Nephron progenitor cell (in vitro differentiated cells): ENCODE measurements at regions not wholly inside any gene's neighbourhood (a gene's known extent, or its start where the extent isn't known, plus 50 kb on each side); places are given as distances from the start of the nearest gene placed in this dataset.

Experiments
- DNase-seq: peaks from one replicate; pipeline ENCODE4 v3.0.0; 2021
- H3K27ac Mint-ChIP-seq: 2 replicates; pipeline ENCODE4 v1.8.0; 2021; ENCODE audit warnings: mild to moderate bottlenecking, moderate library complexity, mixed read lengths
- H3K27me3 Mint-ChIP-seq: 2 replicates; pipeline ENCODE4 v1.8.0; 2021; ENCODE audit warnings: mild to moderate bottlenecking, low read depth, mixed read lengths; ENCODE audit not compliant: poor library complexity
- H3K36me3 Mint-ChIP-seq: 2 replicates; pipeline ENCODE4 v1.8.0; 2021; ENCODE audit warnings: low read depth, mixed read lengths
- H3K4me1 Mint-ChIP-seq: 2 replicates; pipeline ENCODE4 v1.8.0; 2021; ENCODE audit warnings: mixed read lengths
- H3K4me3 Mint-ChIP-seq: 2 replicates; pipeline ENCODE4 v1.8.0; 2021; ENCODE audit warnings: mild to moderate bottlenecking, moderate library complexity, mixed read lengths
- H3K9me3 Mint-ChIP-seq: 2 replicates; pipeline ENCODE4 v1.8.0; 2021; ENCODE audit warnings: mild to moderate bottlenecking, moderate library complexity, mixed read lengths
- CTCF ChIP-seq: fragments of 200-600 bp; sonication (generic); IDR thresholded peaks from 2 replicates; pipeline ENCODE4 v1.5.0; 2021; ENCODE audit warnings: antibody characterized with exemption

DNA sequence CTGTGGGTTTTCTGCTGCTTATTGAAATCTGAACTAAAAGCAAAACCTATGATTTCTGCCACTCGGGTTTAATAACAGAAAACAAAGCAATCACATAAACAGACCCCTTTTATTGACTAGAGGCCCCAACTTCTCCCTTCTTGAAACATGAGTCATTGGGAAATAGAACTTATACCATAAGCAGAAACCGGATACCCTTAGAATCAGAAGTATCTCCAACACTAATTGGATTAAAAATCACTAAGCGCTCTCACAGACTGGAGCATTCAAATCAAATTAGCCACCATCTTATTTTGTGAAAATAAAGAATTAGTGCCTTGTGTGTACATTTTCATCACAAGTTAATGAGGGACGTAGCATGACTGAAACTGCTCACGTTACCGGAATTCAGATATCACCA is 206.9 kb downstream of the WDR11 start:
- Mint-ChIP-seq H3K4me1 (peaks cover 29% of the 10 kb centered on the region), H3K4me3 (no peak overlapping the region), H3K9me3 (peaks cover 17% of the 10 kb centered on the region), H3K27me3 (peaks cover 18% of the 10 kb centered on the region), H3K36me3 (no peaks in the 10 kb centered on the region), H3K27ac (no peak overlapping the region)
- no peak for TF ChIP-seq CTCF
- no peak for DNase-seq

DNA sequence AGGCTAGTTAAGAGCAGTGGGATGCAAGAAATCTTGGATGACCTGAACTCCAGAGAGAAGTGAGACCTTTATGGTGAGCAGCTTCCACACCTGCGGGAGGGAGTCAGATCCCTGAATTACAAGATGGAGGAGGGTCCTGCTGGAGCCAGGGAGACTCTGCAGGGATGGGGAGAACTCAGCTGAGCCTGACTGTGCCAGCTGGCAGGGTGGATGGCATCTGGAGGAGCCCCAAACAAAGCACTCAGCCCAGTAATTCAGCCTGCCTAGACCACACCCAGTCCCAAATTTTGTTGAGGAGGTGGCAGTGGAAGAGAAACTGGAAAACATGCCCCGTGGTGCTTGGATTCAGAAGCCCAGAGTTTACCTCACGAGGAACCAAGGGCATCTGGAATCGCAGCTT is 208.2 kb downstream of the WDR11 start:
- Mint-ChIP-seq H3K36me3 (no peaks in the 10 kb centered on the region), H3K9me3 (peaks cover 4% of the 10 kb centered on the region), H3K4me1 (peaks cover 42% of the 10 kb centered on the region), H3K27me3 (peaks cover 13% of the 10 kb centered on the region), H3K4me3 (no peak overlapping the region), H3K27ac (no peak overlapping the region)
- no peak for TF ChIP-seq CTCF
- no peak for DNase-seq

- DNase-seq: no peak
- Mint-ChIP-seq H3K27me3 (peaks cover 5% of the 10 kb centered on the region), H3K4me1 (peaks cover 38% of the 10 kb centered on the region), H3K4me3 (no peak overlapping the region), H3K27ac (no peak overlapping the region), H3K36me3 (no peaks in the 10 kb centered on the region), H3K9me3 (no peaks in the 10 kb centered on the region)
- TF ChIP-seq CTCF: no peak
These were observed 211.0 kb downstream of the WDR11 start for GRCh38 chr10:121062115-121062514.

DNA sequence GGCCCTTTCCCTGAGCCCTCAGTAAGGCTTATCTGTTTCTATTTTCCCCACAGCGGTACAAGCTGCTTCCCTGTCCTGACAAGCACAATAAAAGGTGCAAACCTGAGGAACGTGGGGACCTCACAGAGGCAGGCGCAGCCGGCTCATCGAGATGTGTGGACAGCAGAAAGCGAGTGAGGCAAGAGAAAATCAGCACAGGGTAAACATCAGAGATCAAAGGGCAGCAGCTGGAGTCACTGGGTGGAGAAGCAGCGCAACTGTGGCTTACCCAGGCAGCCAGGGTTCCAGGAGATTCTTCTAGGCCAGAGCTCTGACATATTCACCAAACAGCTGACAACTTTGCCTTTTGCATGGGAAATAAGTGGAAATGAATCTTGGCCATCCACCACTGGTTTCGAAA is 212.6 kb downstream of the WDR11 start:
- Mint-ChIP-seq H3K4me3 (no peak overlapping the region), H3K27me3 (peaks cover 5% of the 10 kb centered on the region), H3K27ac (no peak overlapping the region), H3K9me3 (peaks cover 7% of the 10 kb centered on the region), H3K36me3 (peaks cover 3% of the 10 kb centered on the region), H3K4me1 (peaks cover 25% of the 10 kb centered on the region)
- DNase-seq: peak; percentile 21
- TF ChIP-seq CTCF: no peak

DNA sequence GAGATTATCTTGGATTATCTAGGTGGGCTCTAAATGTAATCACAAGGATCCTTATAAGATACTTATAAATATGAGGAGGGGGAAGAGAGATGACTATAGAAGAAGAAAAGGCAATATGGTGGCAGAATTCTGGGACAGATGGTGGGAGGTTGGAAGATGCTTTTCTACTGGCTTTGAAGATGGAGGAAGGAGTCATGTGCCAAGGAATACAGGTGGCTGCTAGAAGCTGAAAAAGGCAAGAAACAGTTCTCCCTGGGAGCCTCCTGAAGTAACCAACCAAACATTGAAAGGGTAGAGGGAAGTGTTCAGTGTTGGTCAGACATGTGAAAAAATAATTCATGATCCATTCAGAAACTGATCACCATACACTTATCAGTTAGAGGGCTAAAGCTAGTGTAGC is 213.3 kb downstream of the WDR11 start:
- no peak overlapping the region for H3K4me3 Mint-ChIP-seq
- H3K36me3 Mint-ChIP-seq: peaks cover 3% of the 10 kb centered on the region
- peaks cover 18% of the 10 kb centered on the region for H3K4me1 Mint-ChIP-seq
- peaks cover 5% of the 10 kb centered on the region for H3K27me3 Mint-ChIP-seq
- no peak for TF ChIP-seq CTCF
- DNase-seq: no peak
- H3K27ac Mint-ChIP-seq: no peak overlapping the region
- peaks cover 7% of the 10 kb centered on the region for H3K9me3 Mint-ChIP-seq

DNA sequence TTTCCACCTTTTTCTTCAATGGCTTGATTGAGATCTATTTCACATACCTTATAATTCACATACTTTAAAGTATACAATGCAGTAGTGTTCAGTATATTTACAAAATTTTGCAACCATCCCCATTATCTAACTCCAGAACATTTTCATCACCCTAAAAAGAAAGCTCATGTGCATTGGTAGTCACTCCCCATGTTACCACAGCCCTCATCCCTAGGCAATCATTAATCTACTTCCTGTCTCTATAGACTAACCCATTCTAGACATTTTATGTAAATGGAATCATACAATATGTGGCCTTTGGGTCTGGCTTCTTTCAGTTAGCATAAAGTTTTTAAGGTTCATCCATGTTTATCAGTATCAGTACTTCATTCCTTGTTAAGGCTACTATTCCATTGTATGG is 214.2 kb downstream of the WDR11 start:
- H3K27me3 Mint-ChIP-seq: peaks cover 5% of the 10 kb centered on the region
- no peak for DNase-seq

More for the DNA sequence above, 214.2 kb downstream of the WDR11 start:
- H3K4me1 Mint-ChIP-seq: peaks cover 23% of the 10 kb centered on the region
- peaks cover 7% of the 10 kb centered on the region for H3K9me3 Mint-ChIP-seq
- peaks cover 3% of the 10 kb centered on the region for H3K36me3 Mint-ChIP-seq
- H3K4me3 Mint-ChIP-seq: no peak overlapping the region
- no peak for TF ChIP-seq CTCF
- H3K27ac Mint-ChIP-seq: no peak overlapping the region
